ENCODE measurements at regions not wholly inside any gene's neighbourhood (a gene's known extent, or its start where the extent isn't known, plus 50 kb on each side); places are given as distances from the start of the nearest gene placed in this dataset.
"Not testable (repeated sequence)": the region's sequence is repeated elsewhere in the genome, so short reads cannot be mapped to it uniquely, and the experiment has no call there.

GRCh38 chr7:6999067-6999666, 173.1 kb upstream of the CCZ1B start:
- not testable (repeated sequence) for H3K27me3 ChIP-seq (ENCODE audit: insufficient read depth, low read length, poor library complexity); H3K36me3 ChIP-seq (ENCODE audit: control insufficient read depth, insufficient read depth, low read length); H3K56ac ChIP-seq (ENCODE audit: low read length); DNase-seq; H2BK5ac ChIP-seq (ENCODE audit: low read length); H3K79me2 ChIP-seq (ENCODE audit: control insufficient read depth, insufficient read depth, low read length); H3K23ac ChIP-seq (ENCODE audit: low read length); H3K4ac ChIP-seq (ENCODE audit: low read depth, low read length); H3K79me1 ChIP-seq (ENCODE audit: low read length); H2BK15ac ChIP-seq (replicated peaks; ENCODE audit: low read depth); H4K5ac ChIP-seq (ENCODE audit: low read length); H4K8ac ChIP-seq (ENCODE audit: low read depth, low read length); H3K4me3 ChIP-seq (ENCODE audit: low read length); H3K4me1 ChIP-seq (ENCODE audit: control insufficient read depth, low read depth, low read length); H2BK120ac ChIP-seq (ENCODE audit: low read depth, low read length); H3K9ac ChIP-seq (ENCODE audit: low read length); H3K4me2 ChIP-seq (ENCODE audit: low read length); H2AK5ac ChIP-seq (ENCODE audit: low read length); H3K18ac ChIP-seq (ENCODE audit: low read length); H3K27ac ChIP-seq (ENCODE audit: low read depth, low read length)
- WGBS (ENCODE audit: extremely low coverage, insufficient coverage, low lambda C conversion rate) = no CpG with 5 or more reads among the region's 5 CpGs

- WGBS (ENCODE audit: extremely low coverage, insufficient coverage, low lambda C conversion rate) = no CpG with 5 or more reads among the region's 2 CpGs
- no peak overlapping the region for H3K27ac ChIP-seq (ENCODE audit: low read depth, low read length)
Measured at GRCh38 chr7:7002418-7003062, 176.5 kb upstream of the CCZ1B start.

GRCh38 chr7:7005303-7005702, 177.0 kb upstream of the C1GALT1 start:
- Histone ChIP-seq H3K56ac (ENCODE audit: low read length) (no peak overlapping the region), H4K8ac (ENCODE audit: low read depth, low read length) (peak overlapping the region; percentile 56), H3K27ac (ENCODE audit: low read depth, low read length) (no peak overlapping the region), H3K4me3 (ENCODE audit: low read length) (no peak overlapping the region), H3K4ac (ENCODE audit: low read depth, low read length) (no peak overlapping the region), H2BK5ac (ENCODE audit: low read length) (no peak overlapping the region), H3K79me2 (ENCODE audit: control insufficient read depth, insufficient read depth, low read length) (no peaks in the 10 kb centered on the region), H3K9ac (ENCODE audit: low read length) (no peak overlapping the region), H4K5ac (ENCODE audit: low read length) (no peak overlapping the region), H3K18ac (ENCODE audit: low read length) (no peak overlapping the region), H2BK120ac (ENCODE audit: low read depth, low read length) (no peak overlapping the region), H3K4me1 (ENCODE audit: control insufficient read depth, low read depth, low read length) (peaks cover 2% of the 10 kb centered on the region), H3K36me3 (ENCODE audit: control insufficient read depth, insufficient read depth, low read length) (no peaks in the 10 kb centered on the region), H3K4me2 (ENCODE audit: low read length) (no peak overlapping the region), H3K23ac (ENCODE audit: low read length) (no peak overlapping the region), H2BK15ac (replicated peaks; ENCODE audit: low read depth) (no peak overlapping the region), H3K27me3 (ENCODE audit: insufficient read depth, low read length, poor library complexity) (no peaks in the 10 kb centered on the region), H3K79me1 (ENCODE audit: low read length) (no peaks in the 10 kb centered on the region), H2AK5ac (ENCODE audit: low read length) (no peak overlapping the region)
- no CpG with 5 or more reads among the region's 4 CpGs for WGBS (ENCODE audit: extremely low coverage, insufficient coverage, low lambda C conversion rate)
- DNase-seq = no peak

More at GRCh38 chr7:7002418-7003062, 176.5 kb upstream of the CCZ1B start:
- peaks cover 2% of the 10 kb centered on the region for H3K4me1 ChIP-seq (ENCODE audit: control insufficient read depth, low read depth, low read length)
- peak overlapping the region; percentile 54 for H3K56ac ChIP-seq (ENCODE audit: low read length)
- peak; percentile 77 for DNase-seq
- H3K4ac ChIP-seq (ENCODE audit: low read depth, low read length) = no peak overlapping the region
- no peaks in the 10 kb centered on the region for H3K79me2 ChIP-seq (ENCODE audit: control insufficient read depth, insufficient read depth, low read length)
- no peaks in the 10 kb centered on the region for H3K36me3 ChIP-seq (ENCODE audit: control insufficient read depth, insufficient read depth, low read length)
- H3K23ac ChIP-seq (ENCODE audit: low read length) = no peak overlapping the region
- no peaks in the 10 kb centered on the region for H3K27me3 ChIP-seq (ENCODE audit: insufficient read depth, low read length, poor library complexity)
- no peak overlapping the region for H2AK5ac ChIP-seq (ENCODE audit: low read length)
- no peak overlapping the region for H4K5ac ChIP-seq (ENCODE audit: low read length)
- no peaks in the 10 kb centered on the region for H3K79me1 ChIP-seq (ENCODE audit: low read length)
- no peak overlapping the region for H3K4me2 ChIP-seq (ENCODE audit: low read length)
- no peak overlapping the region for H2BK5ac ChIP-seq (ENCODE audit: low read length)
- no peak overlapping the region for H2BK120ac ChIP-seq (ENCODE audit: low read depth, low read length)
- no peak overlapping the region for H3K4me3 ChIP-seq (ENCODE audit: low read length)
- no peak overlapping the region for H3K9ac ChIP-seq (ENCODE audit: low read length)
- peak overlapping the region; percentile 96 for H4K8ac ChIP-seq (ENCODE audit: low read depth, low read length)
- H2BK15ac ChIP-seq (replicated peaks; ENCODE audit: low read depth) = no peak overlapping the region
- H3K18ac ChIP-seq (ENCODE audit: low read length) = no peak overlapping the region

GRCh38 chr7:7005949-7006348, 176.4 kb upstream of the C1GALT1 start:
- not testable (repeated sequence) for H2BK5ac ChIP-seq (ENCODE audit: low read length); H3K36me3 ChIP-seq (ENCODE audit: control insufficient read depth, insufficient read depth, low read length); H3K79me2 ChIP-seq (ENCODE audit: control insufficient read depth, insufficient read depth, low read length); H4K8ac ChIP-seq (ENCODE audit: low read depth, low read length); H3K27me3 ChIP-seq (ENCODE audit: insufficient read depth, low read length, poor library complexity); H3K56ac ChIP-seq (ENCODE audit: low read length); H3K9ac ChIP-seq (ENCODE audit: low read length); H3K4me3 ChIP-seq (ENCODE audit: low read length); H3K4me1 ChIP-seq (ENCODE audit: control insufficient read depth, low read depth, low read length); H3K23ac ChIP-seq (ENCODE audit: low read length); H3K4ac ChIP-seq (ENCODE audit: low read depth, low read length); H3K4me2 ChIP-seq (ENCODE audit: low read length); H2BK15ac ChIP-seq (replicated peaks; ENCODE audit: low read depth); DNase-seq; H3K79me1 ChIP-seq (ENCODE audit: low read length); H3K27ac ChIP-seq (ENCODE audit: low read depth, low read length); H4K5ac ChIP-seq (ENCODE audit: low read length); H2BK120ac ChIP-seq (ENCODE audit: low read depth, low read length); H3K18ac ChIP-seq (ENCODE audit: low read length); H2AK5ac ChIP-seq (ENCODE audit: low read length)
- WGBS (ENCODE audit: extremely low coverage, insufficient coverage, low lambda C conversion rate) = no CpG with 5 or more reads among the region's 2 CpGs

GRCh38 chr7:7011241-7011640, 171.1 kb upstream of the C1GALT1 start:
- H3K27ac ChIP-seq (ENCODE audit: low read depth, low read length); DNase-seq; H3K4ac ChIP-seq (ENCODE audit: low read depth, low read length); H4K5ac ChIP-seq (ENCODE audit: low read length); H2AK5ac ChIP-seq (ENCODE audit: low read length); H3K9ac ChIP-seq (ENCODE audit: low read length); H3K18ac ChIP-seq (ENCODE audit: low read length); H3K4me3 ChIP-seq (ENCODE audit: low read length); H2BK120ac ChIP-seq (ENCODE audit: low read depth, low read length); H3K27me3 ChIP-seq (ENCODE audit: insufficient read depth, low read length, poor library complexity); H3K23ac ChIP-seq (ENCODE audit: low read length); H3K79me1 ChIP-seq (ENCODE audit: low read length); H3K36me3 ChIP-seq (ENCODE audit: control insufficient read depth, insufficient read depth, low read length); H4K8ac ChIP-seq (ENCODE audit: low read depth, low read length); H3K4me2 ChIP-seq (ENCODE audit: low read length); H2BK5ac ChIP-seq (ENCODE audit: low read length); H2BK15ac ChIP-seq (replicated peaks; ENCODE audit: low read depth); H3K56ac ChIP-seq (ENCODE audit: low read length); H3K79me2 ChIP-seq (ENCODE audit: control insufficient read depth, insufficient read depth, low read length); H3K4me1 ChIP-seq (ENCODE audit: control insufficient read depth, low read depth, low read length): not testable (repeated sequence)
- no CpG with 5 or more reads among the region's 8 CpGs for WGBS (ENCODE audit: extremely low coverage, insufficient coverage, low lambda C conversion rate)

GRCh38 chr7:7011751-7012150, 170.6 kb upstream of the C1GALT1 start:
- not testable (repeated sequence) for H3K18ac ChIP-seq (ENCODE audit: low read length); H3K27me3 ChIP-seq (ENCODE audit: insufficient read depth, low read length, poor library complexity); H3K79me2 ChIP-seq (ENCODE audit: control insufficient read depth, insufficient read depth, low read length); H3K4ac ChIP-seq (ENCODE audit: low read depth, low read length); H2BK5ac ChIP-seq (ENCODE audit: low read length); H3K4me1 ChIP-seq (ENCODE audit: control insufficient read depth, low read depth, low read length); H3K23ac ChIP-seq (ENCODE audit: low read length); H2AK5ac ChIP-seq (ENCODE audit: low read length); H3K4me2 ChIP-seq (ENCODE audit: low read length); H4K5ac ChIP-seq (ENCODE audit: low read length); H3K27ac ChIP-seq (ENCODE audit: low read depth, low read length); H3K9ac ChIP-seq (ENCODE audit: low read length); H3K4me3 ChIP-seq (ENCODE audit: low read length); H3K36me3 ChIP-seq (ENCODE audit: control insufficient read depth, insufficient read depth, low read length); H3K79me1 ChIP-seq (ENCODE audit: low read length); H2BK15ac ChIP-seq (replicated peaks; ENCODE audit: low read depth); H2BK120ac ChIP-seq (ENCODE audit: low read depth, low read length); DNase-seq; H3K56ac ChIP-seq (ENCODE audit: low read length); H4K8ac ChIP-seq (ENCODE audit: low read depth, low read length)
- no CpG with 5 or more reads among the region's 7 CpGs for WGBS (ENCODE audit: extremely low coverage, insufficient coverage, low lambda C conversion rate)
